Posterior vena cava (tissue), 2 donors: ENCODE measurements at regions not wholly inside any gene's neighbourhood (a gene's known extent, or its start where the extent isn't known, plus 50 kb on each side); places are given as distances from the start of the nearest gene placed in this dataset.

Experiments
- DNase-seq: peaks from one replicate; pipeline ENCODE4 v3.0.0-alpha.2; 2020; ENCODE audit warnings: low spot score
- intact Hi-C, 2 donors: fragments of 100-400 bp; cut with DNase I; formaldehyde crosslinking; loops; one replicate each; pipeline versions ENCODE4 v1.14.1 to v1.14.2; 2022 to 2023
- donor health status: DM: yes; HTN: yes; CAD: no.
- donor health status: DM: yes; HTN: yes; CAD: no.

GRCh38 chr4:63556332-63556731 lies 852.9 kb downstream of the TECRL start:
- DNase-seq = no peak
- intact Hi-C loops = no loop called here

- intact Hi-C loops = no loop called here
Observed at GRCh38 chr4:63553123-63553522, 856.1 kb downstream of the TECRL start.

GRCh38 chr4:63541828-63542227 lies 867.4 kb downstream of the TECRL start:
- intact Hi-C loops = no loop called here
- peak; percentile 56 for DNase-seq

More at GRCh38 chr4:63553123-63553522, 856.1 kb downstream of the TECRL start:
- no peak for DNase-seq

GRCh38 chr4:63529581-63530337 lies 879.5 kb downstream of the TECRL start:
- intact Hi-C loops = no loop called here
- DNase-seq = no peak

GRCh38 chr4:63528256-63528991 lies 880.8 kb downstream of the TECRL start:
- intact Hi-C loops = no loop called here

GRCh38 chr4:63526251-63526650 lies 883.0 kb downstream of the TECRL start:
- DNase-seq = no peak
- intact Hi-C loops = no loop called here

More at GRCh38 chr4:63528256-63528991, 880.8 kb downstream of the TECRL start:
- DNase-seq = no peak

- intact Hi-C loops = no loop called here
- DNase-seq = no peak
Observed at GRCh38 chr4:63524764-63525163, 884.5 kb downstream of the TECRL start.

GRCh38 chr4:63505714-63506460 lies 903.4 kb downstream of the TECRL start:
- no peak for DNase-seq
- intact Hi-C loops = no loop called here

- intact Hi-C loops = no loop called here
- no peak for DNase-seq
Observed at GRCh38 chr4:63493265-63493664, 916.0 kb downstream of the TECRL start.

GRCh38 chr4:63492515-63492914 lies 916.7 kb downstream of the TECRL start:
- intact Hi-C loops = no loop called here
- no peak for DNase-seq

- DNase-seq = no peak
- intact Hi-C loops = no loop called here
Observed at GRCh38 chr4:63464393-63464792, 944.9 kb downstream of the TECRL start.

- intact Hi-C loops = no loop called here
- no peak for DNase-seq
Observed at GRCh38 chr4:63460075-63460474, 949.2 kb downstream of the TECRL start.

GRCh38 chr4:63459329-63459728 lies 949.9 kb downstream of the TECRL start:
- DNase-seq = no peak
- intact Hi-C loops = no loop called here

GRCh38 chr4:63458010-63458409 lies 951.2 kb downstream of the TECRL start:
- intact Hi-C loops = no loop called here
- no peak for DNase-seq

- no peak for DNase-seq
- intact Hi-C loops = no loop called here
Observed at GRCh38 chr4:63440236-63440635, 969.0 kb downstream of the TECRL start.

GRCh38 chr4:63430105-63430504 lies 979.1 kb downstream of the TECRL start:
- DNase-seq = no peak

GRCh38 chr4:63396269-63396668 lies 1013.0 kb downstream of the TECRL start:
- intact Hi-C loops = no loop called here
- DNase-seq = peak; percentile 31

More at GRCh38 chr4:63430105-63430504, 979.1 kb downstream of the TECRL start:
- intact Hi-C loops = no loop called here

- intact Hi-C loops = no loop called here
Observed at GRCh38 chr4:63393544-63393943, 1015.7 kb downstream of the TECRL start.

GRCh38 chr4:63379750-63380522 lies 1029.3 kb downstream of the TECRL start:
- no peak for DNase-seq
- intact Hi-C loops = loop anchor here in 1 of 2 donors (5.0 kb wide), 1 partner anchor 717 kb away; no protein-coding TSS in a partner anchor

More at GRCh38 chr4:63393544-63393943, 1015.7 kb downstream of the TECRL start:
- no peak for DNase-seq
